GM19239 (cell line): ENCODE measurements at regions not wholly inside any gene's neighbourhood (a gene's known extent, or its start where the extent isn't known, plus 50 kb on each side); places are given as distances from the start of the nearest gene placed in this dataset.

Source experiments
- DNase-seq: peaks from one replicate; pipeline ENCODE4 v3.0.0; 2011; ENCODE audit warnings: low spot score; ENCODE audit not compliant: insufficient read length
- FAIRE-seq: peaks from 2 replicates; lab custom pipeline; 2011; peaks lifted over from hg19 to GRCh38; lab: Jason Lieb, UNC

- FAIRE-seq, result no peak
- no peak for DNase-seq
These were observed 426.8 kb upstream of the CTNND2 start for GRCh38 chr5:12330993-12331588.

- no peak for DNase-seq
- no peak for FAIRE-seq
These were observed 426.1 kb upstream of the CTNND2 start for GRCh38 chr5:12330381-12330780.

- FAIRE-seq (no peak), DNase-seq (no peak)
These were observed 419.5 kb upstream of the CTNND2 start for GRCh38 chr5:12323637-12324229.

GRCh38 chr5:12322042-12322441 lies 417.8 kb upstream of the CTNND2 start:
- no peak for FAIRE-seq

GRCh38 chr5:12320331-12320730 lies 416.1 kb upstream of the CTNND2 start:
- DNase-seq, result no peak

More at GRCh38 chr5:12322042-12322441, 417.8 kb upstream of the CTNND2 start:
- no peak for DNase-seq

GRCh38 chr5:12316812-12317211 lies 412.6 kb upstream of the CTNND2 start:
- FAIRE-seq (no peak), DNase-seq (no peak)

More at GRCh38 chr5:12320331-12320730, 416.1 kb upstream of the CTNND2 start:
- FAIRE-seq, result no peak

- FAIRE-seq, result no peak
- DNase-seq, result no peak
These were observed 411.2 kb upstream of the CTNND2 start for GRCh38 chr5:12315461-12315860.

GRCh38 chr5:12313602-12314001 lies 409.4 kb upstream of the CTNND2 start:
- FAIRE-seq (no peak), DNase-seq (no peak)

- FAIRE-seq (no peak), DNase-seq (no peak)
These were observed 408.1 kb upstream of the CTNND2 start for GRCh38 chr5:12312343-12312742.

GRCh38 chr5:12294151-12294550 lies 389.9 kb upstream of the CTNND2 start:
- DNase-seq (no peak), FAIRE-seq (no peak)

GRCh38 chr5:12292610-12293204 lies 388.5 kb upstream of the CTNND2 start:
- DNase-seq, result no peak
- no peak for FAIRE-seq

GRCh38 chr5:12284604-12285003 lies 380.4 kb upstream of the CTNND2 start:
- DNase-seq, result no peak
- no peak for FAIRE-seq

GRCh38 chr5:12277504-12278192 lies 373.4 kb upstream of the CTNND2 start:
- FAIRE-seq (no peak), DNase-seq (no peak)

GRCh38 chr5:12274236-12274635 lies 370.0 kb upstream of the CTNND2 start:
- FAIRE-seq, result no peak

GRCh38 chr5:12272389-12272788 lies 368.1 kb upstream of the CTNND2 start:
- no peak for FAIRE-seq
- no peak for DNase-seq

More at GRCh38 chr5:12274236-12274635, 370.0 kb upstream of the CTNND2 start:
- DNase-seq, result no peak

- DNase-seq, result no peak
These were observed 366.7 kb upstream of the CTNND2 start for GRCh38 chr5:12270914-12271313.

GRCh38 chr5:12269164-12269563 lies 364.9 kb upstream of the CTNND2 start:
- no peak for DNase-seq
- no peak for FAIRE-seq

More at GRCh38 chr5:12270914-12271313, 366.7 kb upstream of the CTNND2 start:
- FAIRE-seq, result no peak

GRCh38 chr5:12258549-12258948 lies 354.3 kb upstream of the CTNND2 start:
- no peak for FAIRE-seq

GRCh38 chr5:12250454-12250853 lies 346.2 kb upstream of the CTNND2 start:
- DNase-seq, result no peak
- FAIRE-seq, result no peak

More at GRCh38 chr5:12258549-12258948, 354.3 kb upstream of the CTNND2 start:
- no peak for DNase-seq

- FAIRE-seq, result no peak
These were observed 344.6 kb upstream of the CTNND2 start for GRCh38 chr5:12248831-12249230.

GRCh38 chr5:12246036-12246435 lies 341.8 kb upstream of the CTNND2 start:
- FAIRE-seq (no peak), DNase-seq (no peak)

More at GRCh38 chr5:12248831-12249230, 344.6 kb upstream of the CTNND2 start:
- no peak for DNase-seq
